Activated CD8-positive, alpha-beta T cell treated with anti-CD3 and anti-CD28 coated beads for 36 hours (primary cell): ENCODE measurements at regions not wholly inside any gene's neighbourhood (a gene's known extent, or its start where the extent isn't known, plus 50 kb on each side); places are given as distances from the start of the nearest gene placed in this dataset.

Experiments
- ATAC-seq: fragments of 200-7000 bp; cut with Tn5 transposase; one replicate; pipeline ENCODE4 v1.10.0; 2021; ENCODE audit warnings: mild to moderate bottlenecking, moderate library complexity
- CTCF ChIA-PET: fragments of 350-600 bp; sonication (Branson Sonifier 250); formaldehyde crosslinking; loops from one replicate; lab custom pipeline; 2021; ENCODE audit warnings: antibody characterized with exemption; lab: Charles Lee
- POLR2A ChIA-PET: fragments of 350-600 bp; sonication (Branson Sonifier 250); formaldehyde crosslinking; loops from one replicate; lab custom pipeline; 2021; ENCODE audit warnings: antibody characterized with exemption; lab: Charles Lee
- DNase-seq: peaks from one replicate; pipeline ENCODE4 v3.0.0-alpha.2; 2020
- H3K27ac Mint-ChIP-seq: one replicate; pipeline ENCODE4 v1.8.0; 2021; ENCODE audit warnings: mild to moderate bottlenecking, mixed read lengths
- H3K27me3 Mint-ChIP-seq: one replicate; pipeline ENCODE4 v1.8.0; 2021; ENCODE audit warnings: mixed read lengths
- H3K36me3 Mint-ChIP-seq: one replicate; pipeline ENCODE4 v1.8.0; 2021; ENCODE audit warnings: low read depth, mixed read lengths
- H3K4me1 Mint-ChIP-seq: one replicate; pipeline ENCODE4 v1.8.0; 2021; ENCODE audit warnings: low read depth, mixed read lengths
- H3K4me3 Mint-ChIP-seq: one replicate; pipeline ENCODE4 v1.8.0; 2021; ENCODE audit warnings: mild to moderate bottlenecking, moderate library complexity, mixed read lengths
- H3K9me3 Mint-ChIP-seq: one replicate; pipeline ENCODE4 v1.8.0; 2021; ENCODE audit warnings: mixed read lengths
- CTCF ChIP-seq: fragments of 200-600 bp; IDR thresholded peaks from one replicate; pipeline ENCODE4 v1.8.0; 2022; ENCODE audit warnings: antibody characterized with exemption, mild to moderate bottlenecking
- intact Hi-C: fragments of 100-400 bp; cut with micrococcal nuclease; formaldehyde crosslinking; loops from one replicate; pipeline ENCODE4 v1.10.0; 2022

GRCh38 chr2:167398873-167399272 is 510.6 kb downstream of the XIRP2 start:
- POLR2A ChIA-PET = no interaction called here
- no peaks in the 10 kb centered on the region for H3K4me1 Mint-ChIP-seq
- peaks cover 3% of the 10 kb centered on the region for H3K9me3 Mint-ChIP-seq
- no peaks in the 10 kb centered on the region for H3K36me3 Mint-ChIP-seq
- DNase-seq = no peak
- TF ChIP-seq CTCF = no peak
- no peaks in the 10 kb centered on the region for H3K27me3 Mint-ChIP-seq
- CTCF ChIA-PET = no interaction called here
- ATAC-seq = no peak
- intact Hi-C loops = no loop called here
- H3K4me3 Mint-ChIP-seq = no peak overlapping the region
- no peak overlapping the region for H3K27ac Mint-ChIP-seq

- POLR2A ChIA-PET = no interaction called here
- Mint-ChIP-seq H3K4me1 (no peaks in the 10 kb centered on the region), H3K27me3 (peaks cover 2% of the 10 kb centered on the region), H3K27ac (no peak overlapping the region), H3K4me3 (no peak overlapping the region), H3K36me3 (no peaks in the 10 kb centered on the region), H3K9me3 (no peaks in the 10 kb centered on the region)
- CTCF ChIA-PET = no interaction called here
- intact Hi-C loops = no loop called here
- ATAC-seq = no peak
- DNase-seq = no peak
- TF ChIP-seq CTCF = no peak
Measured at GRCh38 chr2:167388901-167389300, 500.6 kb downstream of the XIRP2 start.

- intact Hi-C loops = no loop called here
- Mint-ChIP-seq H3K36me3 (no peaks in the 10 kb centered on the region), H3K27me3 (peaks cover 2% of the 10 kb centered on the region), H3K9me3 (no peaks in the 10 kb centered on the region), H3K27ac (no peak overlapping the region), H3K4me3 (no peak overlapping the region), H3K4me1 (no peaks in the 10 kb centered on the region)
- no peak for TF ChIP-seq CTCF
- no peak for DNase-seq
- ChIA-PET CTCF (no interaction called here), POLR2A (no interaction called here)
- ATAC-seq = no peak
Measured at GRCh38 chr2:167388497-167388896, 500.2 kb downstream of the XIRP2 start.

- DNase-seq = no peak
- H3K27me3 Mint-ChIP-seq = peaks cover 2% of the 10 kb centered on the region
- CTCF ChIA-PET = no interaction called here
- no peak for ATAC-seq
- no peak for TF ChIP-seq CTCF
- no peaks in the 10 kb centered on the region for H3K4me1 Mint-ChIP-seq
- H3K27ac Mint-ChIP-seq = no peak overlapping the region
- no peaks in the 10 kb centered on the region for H3K36me3 Mint-ChIP-seq
- no peak overlapping the region for H3K4me3 Mint-ChIP-seq
- POLR2A ChIA-PET = no interaction called here
- no peaks in the 10 kb centered on the region for H3K9me3 Mint-ChIP-seq
- intact Hi-C loops = no loop called here
Measured at GRCh38 chr2:167386694-167387093, 498.4 kb downstream of the XIRP2 start.

- POLR2A ChIA-PET = no interaction called here
- H3K27ac Mint-ChIP-seq = no peak overlapping the region
- peaks cover 2% of the 10 kb centered on the region for H3K27me3 Mint-ChIP-seq
Measured at GRCh38 chr2:167383610-167384194, 495.4 kb downstream of the XIRP2 start.

More at GRCh38 chr2:167383610-167384194, 495.4 kb downstream of the XIRP2 start:
- CTCF ChIA-PET = no interaction called here
- Mint-ChIP-seq H3K36me3 (no peaks in the 10 kb centered on the region), H3K4me3 (no peak overlapping the region), H3K4me1 (no peaks in the 10 kb centered on the region), H3K9me3 (no peaks in the 10 kb centered on the region)
- ATAC-seq = no peak
- no peak for DNase-seq
- TF ChIP-seq CTCF = no peak
- intact Hi-C loops = no loop called here
